DOHH2 (cell line): ENCODE measurements at regions not wholly inside any gene's neighbourhood (a gene's known extent, or its start where the extent isn't known, plus 50 kb on each side); places are given as distances from the start of the nearest gene placed in this dataset.

Source experiments
- H3F3A ChIP-seq: fragments of 200-600 bp; sonication (generic), shearing (Covaris generic); 2 replicates; pipeline ENCODE4 v1.6.0; 2016; ENCODE audit warnings: antibody characterized with exemption, mild to moderate bottlenecking; ENCODE audit not compliant: control insufficient read depth, insufficient read depth
- H3K27ac ChIP-seq: fragments of 200-600 bp; sonication (generic); 2 replicates; pipeline ENCODE4 v1.5.1; 2014; ENCODE audit warnings: low read depth, mild to moderate bottlenecking, low read length, moderate library complexity
- H3K27me3 ChIP-seq: fragments of 200-600 bp; sonication (generic); 2 replicates; pipeline ENCODE4 v1.6.1; 2014; ENCODE audit warnings: mild to moderate bottlenecking, low read length, mixed read lengths; ENCODE audit not compliant: control insufficient read depth
- H3K36me3 ChIP-seq: fragments of 200-600 bp; sonication (generic); 2 replicates; pipeline ENCODE4 v1.6.1; 2014; ENCODE audit warnings: mild to moderate bottlenecking, low read length, moderate library complexity, mixed read lengths; ENCODE audit not compliant: control insufficient read depth
- H3K4me1 ChIP-seq: fragments of 200-600 bp; sonication (generic); 2 replicates; pipeline ENCODE4 v1.6.1; 2014; ENCODE audit warnings: mild to moderate bottlenecking, low read length, mixed read lengths; ENCODE audit not compliant: control insufficient read depth
- H3K4me2 ChIP-seq: fragments of 200-600 bp; sonication (generic); 2 replicates; pipeline ENCODE4 v1.6.0; 2014; ENCODE audit warnings: mild to moderate bottlenecking, low read length, moderate library complexity
- H3K4me3 ChIP-seq: fragments of 200-600 bp; sonication (generic); 2 replicates; pipeline ENCODE4 v1.5.1; 2014; ENCODE audit warnings: mild to moderate bottlenecking, low read length, mixed read lengths
- H3K79me2 ChIP-seq: fragments of 200-600 bp; sonication (generic); 2 replicates; pipeline ENCODE4 v1.6.1; 2014; ENCODE audit warnings: mild to moderate bottlenecking, low read length, mixed read lengths; ENCODE audit not compliant: control insufficient read depth
- H3K9me2 ChIP-seq: fragments of 200-600 bp; sonication (generic); replicated peaks from 2 replicates; pipeline ENCODE4 v1.6.1; 2014; ENCODE audit warnings: mild to moderate bottlenecking, low read length, mixed read lengths; ENCODE audit not compliant: control insufficient read depth
- H3K9me3 ChIP-seq: fragments of 200-600 bp; sonication (generic); 2 replicates; pipeline ENCODE4 v1.6.1; 2014; ENCODE audit warnings: antibody characterized with exemption, low read length, mixed read lengths; ENCODE audit not compliant: control insufficient read depth, insufficient read depth
- H4K20me1 ChIP-seq: fragments of 200-600 bp; sonication (generic); 2 replicates; pipeline ENCODE4 v1.6.0; 2014; ENCODE audit warnings: low read depth, mild to moderate bottlenecking, antibody characterized with exemption, low read length, moderate library complexity; ENCODE audit not compliant: control insufficient read depth, insufficient read depth
- CTCF ChIP-seq: fragments of 200-600 bp; sonication (generic); IDR thresholded peaks from one replicate; pipeline ENCODE4 v1.5.1; 2014; ENCODE audit warnings: antibody characterized with exemption, mild to moderate bottlenecking, low read depth, low read length; ENCODE audit not compliant: poor library complexity, severe bottlenecking
- EZH2phosphoT487 ChIP-seq: fragments of 200-600 bp; sonication (generic); IDR thresholded peaks from 2 replicates; pipeline ENCODE4 v1.6.1; 2017; ENCODE audit warnings: borderline replicate concordance, mild to moderate bottlenecking, antibody characterized with exemption, low read length, moderate library complexity, mixed read lengths

DNA sequence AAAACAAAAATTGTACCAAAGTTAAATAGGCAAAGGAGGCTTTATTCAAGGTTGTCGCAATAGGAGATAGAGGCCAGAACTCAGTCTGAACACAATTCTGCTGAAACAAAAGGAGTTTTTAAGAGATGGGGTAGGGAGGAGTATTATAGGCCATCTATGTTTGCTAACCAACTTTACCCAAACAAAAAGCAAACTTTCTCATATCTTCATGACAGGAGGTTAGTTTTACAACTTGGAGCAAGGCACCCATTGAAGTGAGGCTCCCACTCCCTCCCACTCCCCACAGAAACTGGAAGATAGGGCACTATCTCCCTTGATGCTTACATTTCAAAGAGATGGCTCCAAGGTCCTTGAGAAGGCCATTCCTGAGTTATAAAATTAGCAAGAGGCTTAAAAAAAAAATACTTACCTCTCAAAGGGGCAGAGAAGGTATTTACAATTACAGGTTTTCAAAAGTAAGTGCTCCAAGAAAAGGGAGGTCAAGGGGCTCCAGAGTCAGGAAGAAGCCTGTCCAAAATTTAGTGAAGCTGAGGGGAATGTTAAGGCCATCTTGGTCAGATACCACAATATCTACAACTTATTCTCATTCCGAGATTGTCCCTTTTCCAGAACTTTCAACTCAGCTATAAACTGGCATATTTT is 84.4 kb upstream of the DHRS4 start:
- H3K27ac ChIP-seq = no peak overlapping the region
- no peaks in the 10 kb centered on the region for H3K36me3 ChIP-seq
- no peaks in the 10 kb centered on the region for H3K79me2 ChIP-seq
- no peaks in the 10 kb centered on the region for H3K9me2 ChIP-seq
- H4K20me1 ChIP-seq = no peaks in the 10 kb centered on the region
- H3K4me3 ChIP-seq = no peak overlapping the region
- no peaks in the 10 kb centered on the region for H3K9me3 ChIP-seq
- H3K27me3 ChIP-seq = no peaks in the 10 kb centered on the region; the same call in 1 of the 2 replicates
- no peak for TF ChIP-seq CTCF
- no peak for TF ChIP-seq EZH2phosphoT487
- H3K4me2 ChIP-seq = no peak overlapping the region
- no peaks in the 10 kb centered on the region for H3F3A ChIP-seq
- no peaks in the 10 kb centered on the region for H3K4me1 ChIP-seq

GRCh38 chr14:23876160-23876750 is 77.3 kb upstream of the DHRS4 start:
- no peak overlapping the region for H3K4me3 ChIP-seq

GRCh38 chr14:23877111-23877510 is 76.5 kb upstream of the DHRS4 start:
- Histone ChIP-seq H3K36me3 (no peaks in the 10 kb centered on the region), H3K4me3 (no peak overlapping the region), H3F3A (no peaks in the 10 kb centered on the region), H3K9me2 (no peaks in the 10 kb centered on the region), H3K27me3 (no peaks in the 10 kb centered on the region; the same call in 1 of the 2 replicates), H3K79me2 (no peaks in the 10 kb centered on the region), H3K4me2 (no peak overlapping the region), H3K9me3 (no peaks in the 10 kb centered on the region), H3K4me1 (no peaks in the 10 kb centered on the region), H4K20me1 (no peaks in the 10 kb centered on the region), H3K27ac (no peak overlapping the region)
- no peak for TF ChIP-seq EZH2phosphoT487
- TF ChIP-seq CTCF = no peak

More at GRCh38 chr14:23876160-23876750, 77.3 kb upstream of the DHRS4 start:
- Histone ChIP-seq H3K4me1 (no peaks in the 10 kb centered on the region), H3K27ac (no peak overlapping the region), H3K4me2 (no peak overlapping the region), H3K9me3 (no peaks in the 10 kb centered on the region), H3K27me3 (no peaks in the 10 kb centered on the region; the same call in 1 of the 2 replicates), H3K79me2 (no peaks in the 10 kb centered on the region), H3K36me3 (no peaks in the 10 kb centered on the region), H3F3A (no peaks in the 10 kb centered on the region), H4K20me1 (no peaks in the 10 kb centered on the region), H3K9me2 (no peaks in the 10 kb centered on the region)
- no peak for TF ChIP-seq CTCF
- no peak for TF ChIP-seq EZH2phosphoT487
